NCI-H510A (cell line): ENCODE measurements at regions not wholly inside any gene's neighbourhood (a gene's known extent, or its start where the extent isn't known, plus 50 kb on each side); places are given as distances from the start of the nearest gene placed in this dataset.
"Not testable (repeated sequence)": the region's sequence is repeated elsewhere in the genome, so short reads cannot be mapped to it uniquely, and the experiment has no call there.

ENCODE experiments used
- DNase-seq: peaks from one replicate; lab custom pipeline; 2025; lab: John Stamatoyannopoulos, UW

DNA sequence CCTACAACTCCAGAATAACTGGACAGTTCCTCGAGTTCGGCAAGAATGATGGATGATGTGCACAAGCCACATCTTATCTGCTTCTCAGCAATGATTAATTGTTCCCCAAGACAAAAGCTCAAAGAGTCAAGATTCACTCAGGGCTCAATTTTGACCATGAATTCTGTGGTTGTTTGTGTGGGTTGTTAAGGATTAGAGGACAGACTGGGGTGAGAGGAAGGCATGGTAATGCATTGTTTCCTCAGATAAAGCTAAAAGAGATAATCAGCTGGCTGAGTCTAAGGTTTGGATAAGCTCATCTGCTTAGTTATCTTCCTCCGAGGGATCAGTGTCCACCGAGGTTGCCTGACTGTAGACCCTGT lies 161.0 kb downstream of the CPEB2 start:
- DNase-seq = no peak

DNA sequence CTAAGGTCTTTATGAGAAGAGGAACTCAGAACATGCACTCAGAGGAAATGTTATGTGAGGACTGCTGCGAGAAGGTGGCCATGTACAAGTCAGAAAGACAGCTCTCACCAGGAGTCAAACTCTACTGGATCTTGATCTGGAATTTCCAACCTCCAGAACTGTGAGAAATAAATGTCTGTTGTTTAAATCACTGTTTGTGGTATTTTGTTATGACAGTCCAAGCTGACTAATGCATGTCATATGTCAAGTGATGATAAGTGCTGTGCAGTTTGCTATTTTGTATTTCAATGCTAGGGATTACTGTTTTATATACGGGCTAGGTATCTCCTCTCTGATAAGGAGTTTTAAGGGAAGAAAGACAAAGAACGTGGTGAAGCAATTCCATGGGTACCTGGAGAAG lies 162.3 kb downstream of the CPEB2 start:
- no peak for DNase-seq

DNA sequence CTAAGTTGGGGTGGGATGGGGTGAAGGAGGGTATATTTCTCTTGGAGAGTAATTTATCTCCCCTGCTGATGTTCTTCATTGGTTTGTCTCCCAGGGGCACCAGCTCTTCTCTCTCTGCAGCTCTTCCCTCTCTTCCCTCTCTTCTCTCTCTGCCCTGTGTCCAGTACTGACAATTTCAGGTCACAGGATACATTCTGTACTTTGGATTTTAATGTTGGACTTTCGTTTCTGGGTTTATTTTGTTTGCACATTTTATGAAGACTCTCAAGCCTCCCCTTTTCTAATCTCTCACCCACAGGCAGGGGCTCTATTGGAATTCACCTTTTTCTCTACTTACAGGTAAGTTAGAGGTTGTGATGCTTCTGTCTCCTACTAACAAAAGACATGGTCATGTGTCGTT lies 165.5 kb downstream of the CPEB2 start:
- no peak for DNase-seq

DNA sequence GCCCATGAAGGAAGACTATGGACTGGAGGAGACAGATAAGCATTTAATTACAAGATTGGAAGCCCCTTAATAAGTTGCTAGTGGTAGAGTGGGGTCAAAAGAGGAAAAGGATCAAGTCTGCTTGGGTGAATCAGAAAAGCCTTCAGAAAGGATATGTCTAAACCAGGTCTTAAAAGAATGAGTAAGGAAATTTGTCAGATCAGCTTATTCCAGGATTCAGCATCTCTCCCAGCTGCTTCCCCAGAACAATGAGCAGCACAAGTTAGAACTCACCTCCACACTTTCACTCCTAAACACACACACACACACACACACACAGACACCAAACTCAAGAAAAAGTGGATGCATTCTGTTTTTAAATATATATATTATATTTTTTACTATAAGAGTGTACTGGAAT lies 166.5 kb downstream of the CPEB2 start:
- DNase-seq = no peak

DNA sequence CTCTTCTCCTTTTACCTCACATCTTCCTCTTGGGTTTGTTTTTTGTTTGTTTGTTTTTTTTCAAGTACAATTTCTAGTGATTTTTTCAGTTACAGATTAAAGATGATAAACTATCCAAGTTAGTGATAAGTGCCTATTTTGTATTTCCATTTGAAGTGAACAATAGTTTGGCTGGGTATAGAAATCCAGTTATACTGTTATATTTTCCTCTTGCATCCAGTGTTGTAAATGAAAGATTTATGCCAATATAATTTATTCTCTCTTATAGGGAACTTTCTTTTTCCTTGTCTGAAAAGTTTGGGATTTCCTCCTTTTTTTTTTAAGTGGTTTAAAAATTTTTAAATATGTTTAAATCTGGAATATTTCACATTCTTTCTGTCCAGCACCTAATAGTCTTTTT lies 169.4 kb downstream of the CPEB2 start:
- DNase-seq = no peak

DNA sequence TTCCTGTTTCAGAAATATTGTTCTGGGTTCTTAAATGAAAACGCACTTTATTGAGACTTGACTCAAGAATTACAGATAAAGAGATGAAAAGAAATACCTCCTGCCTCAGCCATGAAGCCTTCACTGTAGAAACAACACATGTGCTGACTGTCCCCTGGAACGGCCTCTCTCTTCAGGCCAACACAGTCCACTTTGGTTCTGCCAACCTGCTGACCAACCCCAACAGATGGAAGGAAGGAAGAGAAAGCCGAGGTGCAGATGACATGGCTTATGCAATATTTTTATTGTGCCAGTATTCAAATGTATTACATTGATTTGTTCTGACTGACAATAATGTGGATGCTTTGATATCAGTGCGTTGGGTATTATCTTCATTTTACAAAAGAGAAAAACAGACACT lies 171.0 kb downstream of the CPEB2 start:
- DNase-seq = no peak

DNA sequence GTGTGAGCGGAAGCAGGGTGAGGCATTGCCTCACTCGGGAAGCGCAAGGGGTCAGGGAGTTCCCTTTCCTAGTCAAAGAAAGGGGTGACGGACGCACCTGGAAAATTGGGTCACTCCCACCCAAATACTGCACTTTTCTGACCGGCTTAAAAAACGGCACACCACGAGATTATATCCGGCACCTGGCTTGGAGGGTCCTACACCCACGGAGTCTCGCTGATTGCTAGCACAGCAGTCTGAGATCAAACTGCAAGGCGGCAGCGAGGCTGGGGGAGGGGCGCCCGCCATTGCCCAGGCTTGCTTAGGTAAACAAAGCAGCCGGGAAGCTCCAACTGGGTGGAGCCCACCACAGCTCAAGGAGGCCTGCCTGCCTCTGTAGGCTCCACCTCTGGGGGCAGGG lies 171.9 kb downstream of the CPEB2 start:
- DNase-seq = not testable (repeated sequence)

DNA sequence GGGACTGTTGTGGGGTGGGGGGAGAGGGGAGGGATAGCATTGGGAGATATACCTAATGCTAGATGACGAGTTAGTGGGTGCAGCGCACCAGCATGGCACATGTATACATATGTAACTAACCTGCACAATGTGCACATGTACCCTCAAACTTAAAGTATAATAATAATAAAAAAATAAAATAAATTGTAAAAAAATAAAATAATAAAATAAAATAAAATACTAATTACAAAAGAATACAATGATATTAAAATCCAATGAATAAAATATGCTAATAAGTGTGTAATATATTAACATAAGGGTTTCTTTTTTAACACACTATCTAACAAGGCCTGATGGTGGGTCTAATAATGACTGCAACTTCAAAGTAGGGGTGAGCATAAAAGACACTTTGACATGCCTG lies 177.6 kb downstream of the CPEB2 start:
- DNase-seq = not testable (repeated sequence)

DNA sequence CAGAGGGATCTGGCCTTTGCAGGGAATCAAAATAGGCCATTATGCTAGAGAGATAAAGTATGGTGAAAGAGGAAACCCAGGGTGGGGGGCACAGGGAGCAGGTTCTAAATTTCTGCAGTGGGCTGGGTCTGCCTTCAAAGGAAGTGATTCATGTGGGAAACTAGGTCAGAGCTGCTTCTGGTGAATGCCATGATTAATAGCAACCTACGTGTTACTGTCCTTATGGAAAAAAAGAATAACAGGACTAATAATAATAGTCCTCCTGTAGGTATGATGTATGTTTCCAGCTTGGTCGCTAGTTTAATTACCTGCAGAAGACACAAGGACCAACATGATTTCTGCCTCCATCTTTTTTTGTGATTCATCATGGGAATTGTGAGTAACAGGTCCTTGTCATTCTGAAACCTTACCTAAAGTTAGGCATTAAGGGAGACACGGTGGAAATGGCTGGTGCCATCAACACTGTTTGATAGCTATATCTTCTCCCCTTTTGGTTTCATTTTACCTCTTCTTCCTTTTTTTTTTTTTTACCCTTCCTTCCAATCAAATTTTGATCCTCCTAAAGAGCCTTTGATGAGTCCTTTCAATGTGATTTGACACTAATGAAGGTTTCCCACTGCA lies 180.4 kb downstream of the CPEB2 start:
- no peak for DNase-seq

DNA sequence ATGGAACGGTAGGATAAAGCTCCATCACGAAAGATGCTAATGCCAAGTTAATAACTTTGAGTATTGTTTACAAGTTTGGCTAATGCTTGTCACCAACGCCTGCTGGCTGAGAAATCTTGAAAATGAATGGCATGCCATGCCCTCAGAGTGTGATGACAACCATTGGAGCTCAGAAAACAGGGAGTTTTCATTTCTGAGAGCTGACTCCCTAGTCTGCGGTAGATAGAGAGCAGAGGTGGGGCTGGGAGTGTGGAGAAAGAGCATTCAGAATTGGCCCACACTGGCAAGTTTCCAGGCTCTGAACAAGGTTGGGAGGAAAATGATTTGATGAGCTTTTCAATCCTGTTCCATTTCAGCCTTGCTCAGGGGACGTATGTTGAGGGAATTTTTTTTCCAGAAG lies 183.9 kb downstream of the CPEB2 start:
- no peak for DNase-seq

DNA sequence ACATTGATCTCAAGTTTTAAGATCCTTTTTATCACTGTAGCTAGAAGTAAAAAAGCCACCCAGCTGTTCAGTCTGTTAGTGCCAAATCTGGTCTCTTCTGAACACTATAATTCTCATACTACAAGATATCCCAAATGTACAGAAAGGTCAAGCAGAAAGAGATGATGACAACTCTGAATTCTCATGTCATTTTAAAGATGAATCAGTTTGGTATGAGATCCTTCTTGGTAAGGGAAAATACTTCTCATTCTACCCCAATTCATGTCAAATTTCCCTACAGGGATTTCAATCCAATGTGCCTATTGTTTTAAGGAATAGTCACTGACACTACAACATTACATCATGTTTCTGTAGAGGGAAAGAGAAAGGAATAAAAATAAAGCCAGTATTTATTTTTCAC lies 184.5 kb downstream of the CPEB2 start:
- DNase-seq = no peak

DNA sequence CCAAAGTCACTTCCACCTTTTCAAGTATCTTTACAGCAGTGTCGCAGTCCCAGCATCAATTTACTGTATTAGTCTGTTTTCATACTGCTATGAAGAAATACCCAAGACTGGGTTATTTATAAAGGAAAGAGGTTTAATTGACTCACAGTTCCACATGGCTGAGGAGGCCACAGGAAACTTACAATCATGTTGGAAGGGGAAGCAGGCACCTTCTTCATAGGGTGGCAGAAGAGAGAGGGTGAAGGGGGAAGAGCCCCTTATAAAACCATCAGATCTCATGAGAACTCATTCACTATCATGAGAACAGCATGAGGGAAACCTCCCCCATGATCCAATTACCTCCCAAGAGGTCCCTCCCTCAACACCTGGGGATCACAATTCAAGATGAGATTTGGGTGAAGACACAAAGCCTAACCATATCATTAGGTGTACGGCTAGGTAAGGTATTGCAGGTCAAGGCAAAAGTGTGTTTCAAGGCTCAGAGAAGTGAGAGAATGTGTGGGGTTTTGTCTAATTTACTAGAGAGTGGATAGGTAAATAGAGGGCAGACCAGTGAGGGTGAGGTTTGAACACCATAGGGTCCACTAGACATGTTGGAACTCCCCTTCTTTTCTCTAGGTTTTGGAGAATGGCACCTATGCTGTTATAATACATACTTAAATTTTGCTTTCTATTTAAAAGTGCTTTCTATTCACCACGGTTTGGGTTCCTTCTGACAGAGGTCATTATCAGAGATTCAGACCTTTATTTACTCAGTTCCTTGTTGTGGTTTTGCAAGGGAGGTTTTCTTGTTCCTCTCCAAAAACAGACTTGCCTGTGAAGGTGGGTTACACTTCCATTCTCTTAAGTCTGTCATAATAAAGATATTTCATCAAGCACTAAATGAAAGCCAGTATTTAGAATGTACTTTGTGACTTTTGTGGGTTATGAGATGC lies 186.6 kb downstream of the CPEB2 start:
- DNase-seq = no peak

DNA sequence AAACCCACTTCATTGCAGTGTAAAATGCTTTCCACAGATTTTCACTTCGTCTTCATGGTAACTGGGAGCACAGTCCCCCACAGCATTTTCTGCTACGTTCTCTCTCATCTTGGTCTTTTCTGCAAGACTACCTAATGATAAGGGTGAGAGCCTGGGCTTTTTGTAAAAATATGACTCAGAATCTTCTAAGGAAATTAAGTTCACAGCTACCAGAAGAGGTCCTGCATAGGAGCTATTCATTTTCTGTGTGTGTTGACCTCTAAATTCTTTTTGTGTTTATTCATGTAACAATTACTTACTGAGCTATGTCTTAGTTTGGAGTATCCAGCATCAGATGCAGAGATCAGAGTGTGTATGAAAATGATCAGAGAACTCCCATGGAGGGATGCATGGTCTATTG lies 192.2 kb downstream of the CPEB2 start:
- DNase-seq = no peak

DNA sequence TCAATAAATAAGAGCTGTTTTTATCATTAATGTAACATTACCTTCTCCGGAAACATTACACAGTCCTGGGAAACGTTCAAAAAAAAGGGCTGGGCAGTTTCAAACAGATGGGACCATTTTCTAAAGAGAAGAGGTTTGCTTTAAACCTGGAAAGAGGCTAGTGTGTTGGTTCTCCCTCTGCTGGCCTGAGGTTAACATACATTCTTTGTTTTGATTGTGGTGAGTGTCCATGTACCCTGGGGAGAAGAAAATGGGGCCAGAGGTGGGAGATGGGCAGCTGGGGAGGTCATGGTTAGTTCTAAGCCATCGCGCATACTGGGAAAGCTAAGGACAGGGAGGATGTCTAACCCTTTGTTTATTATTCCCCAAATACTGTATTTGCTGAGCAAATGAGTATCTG lies 194.7 kb downstream of the CPEB2 start:
- DNase-seq = no peak

DNA sequence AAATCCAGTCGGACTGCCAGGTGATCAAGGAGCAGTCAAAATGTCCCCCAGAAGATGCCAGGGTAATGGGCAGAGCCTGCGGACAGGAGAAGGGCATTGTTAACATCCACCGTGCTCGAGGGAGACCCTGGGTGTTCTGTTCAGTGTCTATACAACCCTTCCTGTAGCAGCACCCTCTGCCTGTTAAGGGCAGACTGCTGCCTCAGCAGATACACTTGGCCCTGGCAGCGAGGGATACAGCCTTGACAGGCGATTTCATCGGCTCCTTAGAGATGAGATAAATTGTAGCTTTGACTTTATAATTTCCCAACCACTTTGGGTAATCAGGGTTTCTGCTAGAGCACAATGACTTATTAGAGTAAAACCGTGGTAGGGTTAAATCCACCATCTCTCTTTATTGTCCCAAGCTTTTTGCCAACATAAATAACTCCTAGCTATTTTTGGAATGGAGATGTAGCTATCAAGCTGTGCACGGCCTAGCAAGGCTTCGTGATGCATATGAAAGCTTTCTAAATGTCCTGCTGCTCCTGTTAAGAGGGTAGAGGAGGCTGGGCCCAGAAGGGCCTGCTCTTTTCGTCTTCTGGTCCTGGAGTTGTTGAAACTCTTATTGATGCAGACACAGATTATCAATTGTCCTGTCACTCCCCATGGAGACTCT lies 195.9 kb downstream of the CPEB2 start:
- DNase-seq = no peak

DNA sequence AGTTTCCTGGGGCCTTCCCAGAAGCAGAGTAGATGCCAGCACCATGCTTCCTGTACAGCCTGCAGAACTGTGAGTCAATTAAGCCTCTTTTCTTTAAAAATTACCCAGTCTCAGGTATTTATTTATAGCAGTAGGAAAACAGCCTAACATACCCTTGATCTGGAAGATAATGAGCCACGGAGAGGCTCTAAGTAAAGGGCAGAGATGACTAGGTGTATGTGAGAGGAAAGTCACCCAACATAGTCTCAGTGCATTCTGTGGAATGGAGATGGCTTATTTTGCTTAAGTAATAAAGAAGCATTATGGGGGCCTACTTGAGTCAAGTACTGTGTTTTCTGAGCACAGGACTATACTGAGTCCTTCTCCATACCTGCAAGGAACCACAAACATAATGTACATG lies 199.5 kb downstream of the CPEB2 start:
- no peak for DNase-seq

DNA sequence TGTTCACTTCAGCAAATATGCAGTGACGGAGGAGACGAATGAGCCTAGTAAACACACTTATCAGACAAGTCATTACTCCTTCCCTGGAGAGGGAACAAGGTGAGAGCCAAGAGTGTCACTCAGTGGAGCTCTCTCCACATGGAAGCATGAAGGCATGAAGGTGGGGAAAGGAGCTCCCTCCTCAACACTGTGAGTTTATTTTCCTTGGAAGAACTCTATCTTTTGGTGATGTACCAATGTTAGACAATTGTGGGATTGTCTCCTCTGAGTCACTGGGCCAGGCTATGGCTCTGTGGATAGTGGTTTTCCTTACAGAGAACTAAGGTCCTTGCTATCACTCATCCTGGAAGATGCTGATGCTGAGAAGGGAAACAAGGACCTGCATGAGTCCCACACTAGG lies 200.2 kb downstream of the CPEB2 start:
- no peak for DNase-seq

DNA sequence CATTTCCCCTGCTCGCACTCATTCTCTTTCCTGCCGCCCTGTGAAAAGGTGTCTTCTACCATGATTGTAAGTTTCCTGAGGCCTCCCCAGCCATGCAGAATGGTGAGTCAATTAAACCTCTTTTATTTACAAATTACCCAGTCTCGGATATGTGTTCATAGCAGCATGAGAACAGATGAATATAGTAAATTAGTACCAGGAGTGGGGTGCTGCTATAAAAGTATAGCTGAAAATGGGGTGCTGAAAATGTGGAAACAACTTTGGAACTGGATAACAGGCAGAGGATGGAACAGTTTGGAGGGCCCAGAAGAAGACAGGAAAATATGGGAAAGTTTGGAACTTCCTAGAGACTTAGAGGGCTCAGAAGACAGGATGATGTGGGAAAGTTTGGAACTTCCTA lies 204.2 kb downstream of the CPEB2 start:
- DNase-seq = not testable (repeated sequence)

DNA sequence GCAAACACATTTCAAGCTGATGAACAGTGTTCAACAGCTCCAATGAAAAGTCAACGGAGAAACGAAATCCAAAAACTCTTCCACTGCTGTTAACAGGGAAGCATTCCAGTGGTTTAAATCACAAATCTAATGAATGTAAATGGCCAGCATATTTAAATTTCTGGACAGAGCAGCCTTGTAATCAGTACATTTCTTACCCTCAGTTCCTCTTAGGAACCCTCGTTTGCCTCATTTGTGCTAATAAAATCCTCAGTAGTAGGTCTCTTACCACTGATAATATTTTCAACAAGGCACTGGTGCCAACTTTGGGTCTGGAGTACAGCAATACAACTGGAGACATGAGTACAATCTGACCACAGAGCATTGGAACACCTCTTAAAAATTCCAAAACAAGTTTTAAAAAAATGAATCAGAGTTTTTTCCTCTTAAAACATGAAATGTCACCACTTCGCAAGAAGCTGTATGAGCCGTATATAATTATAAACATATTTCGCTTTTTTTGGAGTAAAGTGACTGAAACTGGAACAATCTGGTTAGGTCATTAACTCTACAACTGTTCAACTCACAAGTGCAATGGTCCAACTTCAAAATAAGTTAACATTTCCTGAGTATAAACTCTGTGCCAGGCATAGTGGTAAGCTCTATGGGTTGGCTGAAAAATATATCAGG lies 211.2 kb downstream of the CPEB2 start:
- no peak for DNase-seq

DNA sequence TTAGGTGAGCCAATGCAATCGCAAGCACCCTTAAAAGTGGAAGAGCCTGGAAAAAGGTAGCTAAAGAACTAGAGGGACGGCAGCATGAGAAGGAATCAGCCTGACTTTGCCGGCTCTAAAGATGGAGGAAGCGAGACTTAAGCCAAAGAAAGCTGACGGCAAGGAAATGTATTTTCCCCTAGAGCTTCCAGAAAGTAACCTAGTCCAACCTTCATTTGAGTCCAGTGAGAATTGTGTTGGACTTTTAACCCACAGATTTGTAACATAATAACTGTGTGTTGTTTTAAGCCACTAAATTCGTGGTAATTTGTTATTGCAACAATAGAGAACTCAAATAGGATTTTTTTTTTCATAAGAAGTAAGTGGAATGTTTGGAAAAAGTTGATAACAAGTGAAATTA lies 212.7 kb upstream of the C1QTNF7 start:
- DNase-seq = no peak

DNA sequence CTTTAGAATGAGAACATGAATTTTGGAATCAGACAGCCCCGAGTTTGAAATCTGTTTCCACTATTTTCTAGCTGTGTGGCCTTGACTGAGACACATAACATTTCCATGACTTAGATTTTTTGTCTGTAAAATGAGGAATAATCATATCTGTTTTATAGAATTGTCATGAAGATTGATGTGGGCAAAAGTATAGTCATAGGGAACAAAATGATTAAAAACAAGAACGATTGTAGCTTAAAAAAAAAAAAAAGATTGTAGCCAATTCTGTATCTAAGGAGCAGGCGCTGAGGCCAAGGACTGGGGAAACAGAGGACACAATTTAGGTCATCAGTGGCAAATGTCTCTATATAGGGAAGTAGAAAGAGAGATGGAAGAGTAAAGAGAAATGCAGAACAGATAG lies 201.6 kb upstream of the C1QTNF7 start:
- DNase-seq = no peak

DNA sequence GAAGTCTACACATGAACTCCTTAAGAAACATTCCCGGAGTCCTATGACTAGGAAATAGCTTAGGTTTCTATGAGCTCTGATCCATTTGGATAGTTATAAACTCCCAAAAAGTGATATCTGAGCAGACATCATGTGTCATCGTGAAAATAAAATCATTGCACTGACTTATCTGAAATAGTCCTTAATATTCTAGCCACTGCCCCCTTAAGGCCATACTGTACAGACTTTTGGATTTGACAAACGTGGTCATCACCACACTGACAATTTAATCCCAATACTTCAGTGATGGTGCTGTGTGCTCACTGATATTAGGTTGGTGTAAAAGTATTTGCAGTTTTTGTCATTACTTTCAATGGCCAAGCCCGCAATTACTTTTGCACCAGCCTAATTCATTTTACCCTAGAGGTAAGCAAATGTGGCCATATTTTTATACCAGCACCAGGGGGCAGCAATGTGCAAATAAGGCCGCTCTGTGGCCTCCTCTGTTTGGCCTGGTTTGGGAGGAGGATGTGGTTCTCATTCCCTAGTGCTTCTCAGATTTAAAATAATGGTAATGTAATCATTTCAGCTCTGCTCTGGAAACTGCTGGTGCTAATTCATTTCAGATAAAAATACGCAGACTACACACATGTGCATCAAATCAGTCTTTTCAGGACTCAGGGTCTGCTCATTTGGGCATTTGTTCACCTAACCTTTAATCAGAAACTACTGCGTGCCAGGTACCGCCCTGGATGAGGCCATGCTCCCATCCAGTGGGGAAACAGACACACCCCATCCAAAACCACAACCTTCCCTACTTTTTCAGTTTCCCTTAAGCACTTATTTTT lies 196.4 kb upstream of the C1QTNF7 start:
- DNase-seq = no peak
